ENCODE measurements at regions not wholly inside any gene's neighbourhood (a gene's known extent, or its start where the extent isn't known, plus 50 kb on each side); places are given as distances from the start of the nearest gene placed in this dataset.

DNA sequence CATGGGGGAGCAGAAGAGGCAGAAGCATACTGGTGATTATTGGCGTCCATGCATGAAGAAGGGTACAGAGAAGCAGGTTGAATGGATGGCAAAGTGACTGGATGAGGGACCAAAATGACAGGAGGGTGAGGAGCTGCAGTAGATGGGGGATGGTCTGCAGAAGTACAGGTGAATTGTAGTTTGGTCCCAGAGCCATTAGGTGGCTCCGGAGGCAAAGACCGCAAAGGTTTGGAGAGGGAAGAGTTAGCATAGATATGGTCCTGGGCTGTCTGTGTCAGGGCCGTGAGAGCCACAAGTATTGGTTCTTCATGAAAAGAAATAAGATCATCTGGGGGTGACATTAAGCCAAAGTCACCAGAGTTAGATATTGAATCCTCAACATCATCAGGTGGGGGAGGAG is 59.0 kb upstream of the ZNF726 start:
- DNase-seq = no peak

DNA sequence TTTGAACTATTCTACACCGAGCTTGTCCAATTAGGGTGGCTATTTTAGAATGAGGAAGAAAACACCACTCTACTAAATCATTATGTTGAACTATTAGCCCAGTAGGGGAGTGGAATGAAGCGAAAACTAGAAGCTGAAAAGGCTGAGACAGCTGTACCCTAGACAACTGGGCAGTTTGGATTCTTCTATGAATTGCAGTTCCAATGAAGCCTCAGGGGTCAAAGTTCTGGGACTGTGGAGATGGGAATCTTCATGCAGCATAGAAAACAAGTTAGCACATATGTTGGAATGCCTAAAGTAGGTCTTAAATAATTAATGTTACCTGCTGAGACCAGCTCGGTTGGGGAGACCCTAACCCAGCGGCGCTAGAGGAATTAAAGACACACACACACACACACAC is 62.7 kb upstream of the ZNF726 start:
- DNase-seq = no peak

DNA sequence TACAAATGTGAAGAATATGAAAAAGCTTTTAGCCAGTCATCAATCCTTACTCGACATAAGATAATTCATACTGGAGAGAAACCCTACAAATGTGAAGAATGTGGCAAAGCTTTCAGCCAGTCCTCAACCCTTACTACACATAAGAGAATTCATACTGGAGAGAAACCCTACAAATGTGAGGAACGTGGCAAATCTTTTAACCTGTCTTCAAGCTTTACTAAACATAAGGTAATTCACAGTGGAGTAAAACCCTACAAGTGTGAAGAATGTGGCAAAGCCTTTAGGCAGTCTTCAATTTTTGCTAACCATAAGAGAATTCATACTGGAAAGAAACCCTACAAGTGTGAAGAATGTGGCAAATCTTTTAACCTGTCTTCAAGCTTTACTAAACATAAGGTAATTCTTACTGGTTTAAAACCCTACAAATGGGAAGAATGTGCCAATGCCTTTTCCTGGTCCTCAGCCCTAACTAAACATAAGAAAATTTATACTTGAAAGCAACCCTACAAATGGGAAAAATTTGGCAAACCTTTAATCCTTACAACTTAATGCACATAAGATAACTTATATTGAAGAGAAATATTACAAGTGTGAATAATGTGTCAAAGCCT is 74.1 kb upstream of the ZNF681 start:
- DNase-seq = no peak

DNA sequence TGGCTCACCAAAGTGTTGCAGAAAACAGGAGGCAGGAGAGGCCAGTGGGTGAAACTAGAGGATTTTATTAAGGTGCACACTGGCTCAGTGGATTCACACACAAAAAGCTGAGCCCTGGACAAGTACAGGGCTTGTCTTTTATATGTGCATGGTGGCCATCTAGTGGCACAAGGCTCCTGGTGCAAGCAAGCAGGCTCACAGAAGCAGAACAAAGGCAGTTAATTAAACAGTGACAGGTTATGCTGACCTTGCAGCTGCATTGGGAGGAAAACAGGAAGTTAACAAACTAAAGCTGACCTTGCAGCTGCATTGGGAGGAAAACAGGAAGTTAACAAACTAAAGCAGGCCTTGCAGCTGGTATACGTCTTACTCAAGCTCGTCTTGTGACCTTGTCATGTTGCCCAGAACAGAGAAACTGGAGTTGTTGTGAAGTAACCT is 65.3 kb upstream of the ZNF681 start:
- peak in 1 of 5 donors; percentile 41 for DNase-seq

DNA sequence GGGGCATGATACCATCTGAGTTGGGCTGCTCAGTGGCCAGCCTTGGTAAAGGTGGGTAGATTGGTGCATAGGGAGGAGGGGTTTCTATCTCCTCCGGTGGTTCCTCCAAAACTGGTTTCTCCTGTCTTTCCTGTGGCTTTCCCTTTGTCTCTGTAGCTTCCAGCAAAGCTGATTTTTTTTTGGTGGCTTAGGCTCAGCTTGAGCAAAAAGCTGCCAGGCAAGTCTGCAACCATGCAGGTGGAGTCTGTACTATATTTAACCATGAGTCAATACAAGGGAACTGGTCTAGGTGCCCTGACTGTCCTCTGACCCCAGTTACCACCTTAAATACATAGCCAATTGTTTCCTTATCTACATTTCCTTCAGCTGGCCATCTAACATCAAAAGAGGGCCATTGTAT is 64.0 kb upstream of the ZNF681 start:
- no peak for DNase-seq

DNA sequence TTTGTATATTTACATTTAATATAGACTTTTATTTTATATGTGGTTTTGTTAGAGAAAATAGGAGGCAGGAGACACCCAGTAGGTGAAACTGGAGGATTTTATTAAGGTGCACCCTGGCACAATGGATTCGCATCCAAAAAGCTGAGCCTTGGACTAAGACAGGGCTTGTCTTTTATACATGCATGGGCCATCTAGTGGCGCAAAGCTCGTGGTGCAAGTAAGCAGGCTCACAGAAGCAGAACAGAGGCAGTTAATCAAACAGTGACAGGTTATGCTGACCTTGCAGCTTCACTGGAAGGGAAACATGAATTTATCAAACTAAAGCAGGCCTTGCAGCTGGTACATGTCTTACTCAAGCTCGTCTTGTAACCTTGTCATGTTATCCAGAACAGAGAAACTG is 58.8 kb upstream of the ZNF681 start:
- peak in 3 of 5 donors; percentile 2 to 23 (median 8) for DNase-seq

DNA sequence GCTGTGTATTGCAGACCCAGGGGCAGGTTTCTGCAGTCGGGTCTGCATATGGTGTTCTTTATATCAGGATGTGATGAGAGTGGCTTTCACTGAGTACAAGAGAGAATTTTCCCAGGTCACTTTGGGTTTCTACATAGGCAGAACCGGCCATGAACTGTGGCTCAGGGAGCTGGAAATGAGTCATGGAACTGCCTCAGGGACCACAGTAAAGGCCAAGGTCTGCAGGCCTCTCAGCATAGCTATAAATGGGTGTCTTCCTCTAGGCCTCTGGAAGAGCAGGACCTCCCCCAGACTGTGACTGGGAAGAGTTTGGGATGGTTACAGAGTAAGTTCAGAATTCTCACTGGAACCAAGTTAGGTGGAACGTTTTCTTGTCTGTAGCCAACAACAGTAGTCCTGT is 51.8 kb upstream of the ZNF681 start:
- DNase-seq = no peak
